ENCODE measurements at regions not wholly inside any gene's neighbourhood (a gene's known extent, or its start where the extent isn't known, plus 50 kb on each side); places are given as distances from the start of the nearest gene placed in this dataset.

- no peak for DNase-seq (ENCODE audit: low read depth, low spot score)
These were observed 661.0 kb downstream of the KCTD16 start for GRCh38 chr5:144831650-144832049.

- no peak for DNase-seq (ENCODE audit: low read depth, low spot score)
These were observed 651.8 kb downstream of the KCTD16 start for GRCh38 chr5:144822503-144822902.

GRCh38 chr5:144820278-144820677 is 649.6 kb downstream of the KCTD16 start:
- DNase-seq (ENCODE audit: low read depth, low spot score) = no peak

- DNase-seq (ENCODE audit: low read depth, low spot score) = no peak
These were observed 644.5 kb downstream of the KCTD16 start for GRCh38 chr5:144815131-144815530.

- DNase-seq (ENCODE audit: low read depth, low spot score) = no peak
These were observed 642.1 kb downstream of the KCTD16 start for GRCh38 chr5:144812763-144813162.

GRCh38 chr5:144800169-144800568 is 629.5 kb downstream of the KCTD16 start:
- no peak for DNase-seq (ENCODE audit: low read depth, low spot score)

- DNase-seq (ENCODE audit: low read depth, low spot score) = no peak
These were observed 627.9 kb downstream of the KCTD16 start for GRCh38 chr5:144798595-144798994.

GRCh38 chr5:144794922-144795321 is 624.2 kb downstream of the KCTD16 start:
- no peak for DNase-seq (ENCODE audit: low read depth, low spot score)

GRCh38 chr5:144788556-144788955 is 617.9 kb downstream of the KCTD16 start:
- DNase-seq (ENCODE audit: low read depth, low spot score) = no peak

- DNase-seq (ENCODE audit: low read depth, low spot score) = no peak
These were observed 617.4 kb downstream of the KCTD16 start for GRCh38 chr5:144788046-144788445.

GRCh38 chr5:144779368-144779767 is 608.7 kb downstream of the KCTD16 start:
- no peak for DNase-seq (ENCODE audit: low read depth, low spot score)

- DNase-seq (ENCODE audit: low read depth, low spot score) = no peak
These were observed 607.9 kb downstream of the KCTD16 start for GRCh38 chr5:144778561-144778960.

- no peak for DNase-seq (ENCODE audit: low read depth, low spot score)
These were observed 603.5 kb downstream of the KCTD16 start for GRCh38 chr5:144774197-144774596.

- DNase-seq (ENCODE audit: low read depth, low spot score) = no peak
These were observed 603.0 kb downstream of the KCTD16 start for GRCh38 chr5:144773628-144774027.

GRCh38 chr5:144771802-144772201 is 601.1 kb downstream of the KCTD16 start:
- DNase-seq (ENCODE audit: low read depth, low spot score) = no peak

- no peak for DNase-seq (ENCODE audit: low read depth, low spot score)
These were observed 571.7 kb downstream of the KCTD16 start for GRCh38 chr5:144742361-144742760.

- no peak for DNase-seq (ENCODE audit: low read depth, low spot score)
These were observed 561.1 kb downstream of the KCTD16 start for GRCh38 chr5:144731786-144732185.

GRCh38 chr5:144712090-144712489 is 541.4 kb downstream of the KCTD16 start:
- no peak for DNase-seq (ENCODE audit: low read depth, low spot score)

- no peak for DNase-seq (ENCODE audit: low read depth, low spot score)
These were observed 540.5 kb downstream of the KCTD16 start for GRCh38 chr5:144711172-144711571.

GRCh38 chr5:144710637-144711036 is 540.0 kb downstream of the KCTD16 start:
- DNase-seq (ENCODE audit: low read depth, low spot score) = no peak

GRCh38 chr5:144703776-144704175 is 533.1 kb downstream of the KCTD16 start:
- no peak for DNase-seq (ENCODE audit: low read depth, low spot score)

- no peak for DNase-seq (ENCODE audit: low read depth, low spot score)
These were observed 527.8 kb downstream of the KCTD16 start for GRCh38 chr5:144698484-144698883.

GRCh38 chr5:144697847-144698262 is 527.2 kb downstream of the KCTD16 start:
- peak; percentile 73 for DNase-seq (ENCODE audit: low read depth, low spot score)

- no peak for DNase-seq (ENCODE audit: low read depth, low spot score)
These were observed 521.3 kb downstream of the KCTD16 start for GRCh38 chr5:144691936-144692335.

GRCh38 chr5:144684899-144685298 is 514.2 kb downstream of the KCTD16 start:
- no peak for DNase-seq (ENCODE audit: low read depth, low spot score)
